HepG2 (cell line): ENCODE measurements at regions not wholly inside any gene's neighbourhood (a gene's known extent, or its start where the extent isn't known, plus 50 kb on each side); places are given as distances from the start of the nearest gene placed in this dataset.
A peak's percentile ranks its signal among the peaks of the same experiment; 100 is the strongest.

Experiments
- ATAC-seq: fragments of 200-7000 bp; cut with Tn5 transposase; 3 replicates; pipeline ENCODE4 v1.9.1; 2020; ENCODE audit warnings: mild to moderate bottlenecking, moderate library complexity
- BruUV-seq: library from RNA; stranded (reverse); fragments of 400-500 nt; replicated peaks from 2 replicates; lab custom pipeline; 2021; lab: Mats Ljungman, UMichigan
- CTCF ChIA-PET: fragments of 300-600 bp; formaldehyde crosslinking; extraction: SDS; loops from one replicate; lab custom pipeline; 2021; ENCODE audit warnings: low total read pairs, inconsistent platforms, low intra/inter-chr PET ratio; lab: Yijun Ruan, JAX
- POLR2A ChIA-PET: fragments of 350-600 bp; sonication (Branson Sonifier 250); formaldehyde crosslinking; loops from one replicate; lab custom pipeline; 2020; ENCODE audit warnings: antibody characterized with exemption, inconsistent platforms; lab: Yijun Ruan, JAX
- DNase-seq: peaks from one replicate; pipeline ENCODE4 v3.0.0-alpha.2; 2015; ENCODE audit warnings: low spot score
- FAIRE-seq: peaks from 3 replicates; lab custom pipeline; 2011; peaks lifted over from hg19 to GRCh38; lab: Jason Lieb, UNC
- H2AFZ ChIP-seq: one replicate; pipeline ENCODE4 v1.6.1; 2011; ENCODE audit warnings: low read length, inconsistent platforms
- H3K27ac ChIP-seq: fragments of 300-600 bp; 3 replicates; pipeline ENCODE4 v1.8.0; 2011; ENCODE audit warnings: mixed run types, mild to moderate bottlenecking, mixed read lengths, low read length, inconsistent platforms; ENCODE audit not compliant: insufficient read depth; ENCODE audit errors: extremely low read length
- H3K27me3 ChIP-seq, 2 experiments: fragments of 200-600 bp in 1 of 2; 2 replicates in 1 of 2; 3 replicates in 1 of 2; pipeline versions ENCODE4 v1.6.0 to v1.8.0; 2011; ENCODE audit warnings: low read length in 2 of 2, mild to moderate bottlenecking in 2 of 2, moderate library complexity in 2 of 2, inconsistent platforms in 1 of 2; ENCODE audit not compliant: insufficient read depth in 2 of 2, control insufficient read depth in 1 of 2
- H3K36me3 ChIP-seq, 2 experiments: fragments of 200-600 bp in 1 of 2; replicated peaks in 1 of 2; 2 replicates in 1 of 2; 3 replicates in 1 of 2; pipeline versions ENCODE4 v1.5.1 to v1.8.0; 2011; ENCODE audit warnings: low read length in 2 of 2, inconsistent platforms in 1 of 2; ENCODE audit not compliant: insufficient read depth in 2 of 2, control insufficient read depth in 1 of 2
- H3K4me1 ChIP-seq: 2 replicates; pipeline ENCODE4 v1.5.1; 2012; ENCODE audit warnings: low read length, inconsistent platforms; ENCODE audit not compliant: insufficient read depth
- H3K4me2 ChIP-seq: 2 replicates; pipeline ENCODE4 v1.6.0; 2011; ENCODE audit warnings: low read depth, low read length, inconsistent platforms
- H3K4me3 ChIP-seq, 3 experiments: fragments of 200-600 bp in 1 of 3; sonication (generic), shearing (Covaris generic) in 1 of 3; replicated peaks in 1 of 3; 2 replicates each; pipeline ENCODE4 v1.5.1; 2011 to 2016; ENCODE audit warnings: low read length in 3 of 3, inconsistent platforms in 2 of 3, low read depth in 2 of 3, mild to moderate bottlenecking in 2 of 3, control low read depth in 1 of 3, mixed read lengths in 1 of 3; ENCODE audit not compliant: insufficient read depth in 1 of 3
- H3K79me2 ChIP-seq: one replicate; pipeline ENCODE4 v1.6.1; 2011; ENCODE audit warnings: low read length, inconsistent platforms; ENCODE audit not compliant: insufficient read depth
- H3K9ac ChIP-seq: 2 replicates; pipeline ENCODE4 v1.6.0; 2011; ENCODE audit warnings: mild to moderate bottlenecking, low read depth, low read length, inconsistent platforms; ENCODE audit not compliant: insufficient read depth
- H3K9me3 ChIP-seq: 2 replicates; pipeline ENCODE4 v1.5.1; 2012; ENCODE audit warnings: mild to moderate bottlenecking, low read length
- H4K20me1 ChIP-seq: 2 replicates; pipeline ENCODE4 v1.6.0; 2011; ENCODE audit warnings: inconsistent platforms, mild to moderate bottlenecking, low read length, moderate library complexity; ENCODE audit not compliant: insufficient read depth
- AGO2 ChIP-seq: fragments of 200-400 bp; formaldehyde crosslinking; optimal IDR thresholded peaks from 2 replicates; pipeline ENCODE3; 2017; ENCODE audit warnings: mild to moderate bottlenecking, low read depth, low read length, moderate library complexity
- AHR ChIP-seq: IDR thresholded peaks from 2 replicates; pipeline ENCODE4 v1.6.1; 2018; ENCODE audit warnings: missing genetic modification reagents, missing compliant biosample characterization
- HNF1B ChIP-seq: sonication (generic); formaldehyde crosslinking; IDR thresholded peaks from 2 replicates; pipeline ENCODE4 v1.5.1; 2020; ENCODE audit warnings: mild to moderate bottlenecking, moderate library complexity, missing genetic modification reagents
- JUND ChIP-seq: sonication (generic); formaldehyde crosslinking; IDR thresholded peaks from 2 replicates; pipeline ENCODE4 v1.8.0; 2022; ENCODE audit warnings: mild to moderate bottlenecking, missing genetic modification reagents
- SMAD9 ChIP-seq: sonication (generic); formaldehyde crosslinking; IDR thresholded peaks from 2 replicates; pipeline ENCODE4 v1.5.1; 2020; ENCODE audit warnings: mild to moderate bottlenecking, missing genetic modification reagents
- ZNF639 ChIP-seq: conservative IDR thresholded peaks from 2 replicates; pipeline ENCODE4 v1.6.1; 2018; ENCODE audit warnings: missing genetic modification reagents
- ZNF704 ChIP-seq: sonication (generic); formaldehyde crosslinking; IDR thresholded peaks from 2 replicates; pipeline ENCODE4 v1.8.1; 2023; ENCODE audit warnings: mild to moderate bottlenecking, inconsistent platforms, moderate library complexity, missing genetic modification reagents, borderline replicate concordance
- WGBS: methylation state at CpG from one replicate; pipeline ENCODE4 v1.1.6; 2017; ENCODE audit warnings: low lambda C conversion rate; 5-methylcytosine and 5-hydroxymethylcytosine counted together
- in situ Hi-C: cut with HindIII; loops from 2 replicates; pipeline ENCODE4 v1.10.0; 2017; ENCODE audit warnings: low pct_unique_long_range_greater_than_20kb; ENCODE audit not compliant: extremely low pct_ligation_motif_present
- intact Hi-C: fragments of 100-400 bp; cut with micrococcal nuclease; formaldehyde crosslinking; loops from one replicate; pipeline ENCODE4 v1.10.0; 2022; ENCODE audit not compliant: unreplicated experiment
- TF ChIP-seq, protein P1 (sequence below): sonication (generic); formaldehyde crosslinking; IDR thresholded peaks from 2 replicates; pipeline ENCODE4 v1.4.0; 2020; ENCODE audit warnings: missing genetic modification reagents
- TF ChIP-seq, protein P2 (sequence below): sonication (generic); formaldehyde crosslinking; IDR thresholded peaks from 2 replicates; pipeline ENCODE4 v1.8.1; 2023; ENCODE audit warnings: mild to moderate bottlenecking, missing genetic modification reagents
- TF ChIP-seq, protein P3 (sequence below), 2 experiments: IDR thresholded peaks; 2 replicates each; pipeline ENCODE4 v1.6.1; 2011 to 2012; ENCODE audit warnings: low read length in 2 of 2, borderline replicate concordance in 1 of 2, low read depth in 1 of 2, mild to moderate bottlenecking in 1 of 2, moderate library complexity in 1 of 2

- CTCF ChIA-PET: no interaction called here
- Histone ChIP-seq H3K4me3 (no peak overlapping the region), H3K79me2 (no peaks in the 10 kb centered on the region), H3K4me2 (peak overlapping the region; percentile 50), H3K9ac (no peak overlapping the region), H2AFZ (no peak overlapping the region), H4K20me1 (no peaks in the 10 kb centered on the region), H3K9me3 (no peaks in the 10 kb centered on the region), H3K27me3 (peaks cover 0 to 43% of the 10 kb centered on the region in 2 experiments; a peak in 4 of 5 replicates), H3K27ac (no peak overlapping the region), H3K4me1 (peaks cover 9% of the 10 kb centered on the region; the same call in 1 of the 2 replicates), H3K36me3 (no peaks in the 10 kb centered on the region)
- POLR2A ChIA-PET: no interaction called here
- DNase-seq: no peak
- 29% methylated on average over 1 of the region's 1 CpG for WGBS
- ATAC-seq: peak; percentile 28; the same call in 2 of the 3 replicates
- FAIRE-seq: no peak
- no TSS peak for BruUV-seq
- intact Hi-C loops (no loop called here), in situ Hi-C loops (no loop called here)
- TF ChIP-seq, protein P1, sequence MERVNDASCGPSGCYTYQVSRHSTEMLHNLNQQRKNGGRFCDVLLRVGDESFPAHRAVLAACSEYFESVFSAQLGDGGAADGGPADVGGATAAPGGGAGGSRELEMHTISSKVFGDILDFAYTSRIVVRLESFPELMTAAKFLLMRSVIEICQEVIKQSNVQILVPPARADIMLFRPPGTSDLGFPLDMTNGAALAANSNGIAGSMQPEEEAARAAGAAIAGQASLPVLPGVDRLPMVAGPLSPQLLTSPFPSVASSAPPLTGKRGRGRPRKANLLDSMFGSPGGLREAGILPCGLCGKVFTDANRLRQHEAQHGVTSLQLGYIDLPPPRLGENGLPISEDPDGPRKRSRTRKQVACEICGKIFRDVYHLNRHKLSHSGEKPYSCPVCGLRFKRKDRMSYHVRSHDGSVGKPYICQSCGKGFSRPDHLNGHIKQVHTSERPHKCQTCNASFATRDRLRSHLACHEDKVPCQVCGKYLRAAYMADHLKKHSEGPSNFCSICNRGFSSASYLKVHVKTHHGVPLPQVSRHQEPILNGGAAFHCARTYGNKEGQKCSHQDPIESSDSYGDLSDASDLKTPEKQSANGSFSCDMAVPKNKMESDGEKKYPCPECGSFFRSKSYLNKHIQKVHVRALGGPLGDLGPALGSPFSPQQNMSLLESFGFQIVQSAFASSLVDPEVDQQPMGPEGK: no peak
- TF ChIP-seq ZNF704 (CRISPR knock-in tag): no peak
- no peak for TF ChIP-seq ZNF639
- no peak for TF ChIP-seq HNF1B (CRISPR knock-in tag)
- TF ChIP-seq JUND: no peak
- TF ChIP-seq SMAD9 (CRISPR knock-in tag): no peak
- TF ChIP-seq, protein P2, sequence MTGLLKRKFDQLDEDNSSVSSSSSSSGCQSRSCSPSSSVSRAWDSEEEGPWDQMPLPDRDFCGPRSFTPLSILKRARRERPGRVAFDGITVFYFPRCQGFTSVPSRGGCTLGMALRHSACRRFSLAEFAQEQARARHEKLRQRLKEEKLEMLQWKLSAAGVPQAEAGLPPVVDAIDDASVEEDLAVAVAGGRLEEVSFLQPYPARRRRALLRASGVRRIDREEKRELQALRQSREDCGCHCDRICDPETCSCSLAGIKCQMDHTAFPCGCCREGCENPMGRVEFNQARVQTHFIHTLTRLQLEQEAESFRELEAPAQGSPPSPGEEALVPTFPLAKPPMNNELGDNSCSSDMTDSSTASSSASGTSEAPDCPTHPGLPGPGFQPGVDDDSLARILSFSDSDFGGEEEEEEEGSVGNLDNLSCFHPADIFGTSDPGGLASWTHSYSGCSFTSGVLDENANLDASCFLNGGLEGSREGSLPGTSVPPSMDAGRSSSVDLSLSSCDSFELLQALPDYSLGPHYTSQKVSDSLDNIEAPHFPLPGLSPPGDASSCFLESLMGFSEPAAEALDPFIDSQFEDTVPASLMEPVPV (CRISPR knock-in tag): no peak
- TF ChIP-seq AGO2: no peak
- TF ChIP-seq, protein P3, sequence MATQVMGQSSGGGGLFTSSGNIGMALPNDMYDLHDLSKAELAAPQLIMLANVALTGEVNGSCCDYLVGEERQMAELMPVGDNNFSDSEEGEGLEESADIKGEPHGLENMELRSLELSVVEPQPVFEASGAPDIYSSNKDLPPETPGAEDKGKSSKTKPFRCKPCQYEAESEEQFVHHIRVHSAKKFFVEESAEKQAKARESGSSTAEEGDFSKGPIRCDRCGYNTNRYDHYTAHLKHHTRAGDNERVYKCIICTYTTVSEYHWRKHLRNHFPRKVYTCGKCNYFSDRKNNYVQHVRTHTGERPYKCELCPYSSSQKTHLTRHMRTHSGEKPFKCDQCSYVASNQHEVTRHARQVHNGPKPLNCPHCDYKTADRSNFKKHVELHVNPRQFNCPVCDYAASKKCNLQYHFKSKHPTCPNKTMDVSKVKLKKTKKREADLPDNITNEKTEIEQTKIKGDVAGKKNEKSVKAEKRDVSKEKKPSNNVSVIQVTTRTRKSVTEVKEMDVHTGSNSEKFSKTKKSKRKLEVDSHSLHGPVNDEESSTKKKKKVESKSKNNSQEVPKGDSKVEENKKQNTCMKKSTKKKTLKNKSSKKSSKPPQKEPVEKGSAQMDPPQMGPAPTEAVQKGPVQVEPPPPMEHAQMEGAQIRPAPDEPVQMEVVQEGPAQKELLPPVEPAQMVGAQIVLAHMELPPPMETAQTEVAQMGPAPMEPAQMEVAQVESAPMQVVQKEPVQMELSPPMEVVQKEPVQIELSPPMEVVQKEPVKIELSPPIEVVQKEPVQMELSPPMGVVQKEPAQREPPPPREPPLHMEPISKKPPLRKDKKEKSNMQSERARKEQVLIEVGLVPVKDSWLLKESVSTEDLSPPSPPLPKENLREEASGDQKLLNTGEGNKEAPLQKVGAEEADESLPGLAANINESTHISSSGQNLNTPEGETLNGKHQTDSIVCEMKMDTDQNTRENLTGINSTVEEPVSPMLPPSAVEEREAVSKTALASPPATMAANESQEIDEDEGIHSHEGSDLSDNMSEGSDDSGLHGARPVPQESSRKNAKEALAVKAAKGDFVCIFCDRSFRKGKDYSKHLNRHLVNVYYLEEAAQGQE (IDR thresholded peaks at IDR 0.05; ENCODE audit: borderline replicate concordance in 1 of 2, low read depth in 1 of 2, low read length in 2 of 2): no peak
- no peak for TF ChIP-seq AHR (CRISPR knock-in tag)
Measured at GRCh38 chr6:4550227-4550597, 226.0 kb upstream of the CDYL start.
